ENCODE measurements at regions not wholly inside any gene's neighbourhood (a gene's known extent, or its start where the extent isn't known, plus 50 kb on each side); places are given as distances from the start of the nearest gene placed in this dataset.

DNA sequence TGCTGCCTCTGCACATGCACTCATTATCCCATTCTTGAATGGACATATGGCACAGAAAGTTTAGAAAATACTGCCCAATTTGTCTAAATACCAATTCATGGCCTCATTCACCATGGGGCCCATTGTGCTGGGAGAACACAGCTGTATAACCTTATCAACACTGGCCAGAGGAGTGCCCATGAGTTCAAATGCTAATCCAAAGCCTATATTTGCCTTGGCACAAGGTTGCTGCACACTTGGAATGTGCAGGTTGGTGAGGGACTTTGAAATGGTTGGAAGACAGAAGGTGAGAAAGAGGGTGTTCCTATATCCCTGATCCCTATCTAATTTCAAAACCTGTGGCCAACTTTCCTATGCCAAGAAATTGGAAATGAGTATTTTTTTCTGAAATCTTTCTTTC, 693.9 kb upstream of the ID2 start:
- Histone ChIP-seq H3K4me3 (ENCODE audit: low read length) (no peak overlapping the region), H2AFZ (ENCODE audit: low read depth, low read length) (no peak overlapping the region), H3K9me2 (ENCODE audit: insufficient read depth, low read length) (no peaks in the 10 kb centered on the region), H3K27ac (ENCODE audit: low read length) (no peak overlapping the region), H4K20me1 (ENCODE audit: insufficient read depth) (no peaks in the 10 kb centered on the region), H3K9ac (ENCODE audit: low read length) (no peak overlapping the region), H3K27me3 (ENCODE audit: insufficient read depth, low read depth, low read length) (no peaks in the 10 kb centered on the region), H3K36me3 (ENCODE audit: insufficient read depth, low read length) (no peaks in the 10 kb centered on the region), H3F3A (ENCODE audit: insufficient read depth, low read length, poor library complexity, severe bottlenecking) (no peaks in the 10 kb centered on the region), H3K79me2 (replicated peaks; ENCODE audit: insufficient read depth, low read length) (no peaks in the 10 kb centered on the region), H3K4me2 (ENCODE audit: low read length) (no peak overlapping the region), H3K9me3 (ENCODE audit: low read length) (peaks cover under 1% of the 10 kb centered on the region)
- TF ChIP-seq EP300 (conservative IDR thresholded peaks at IDR 0.05; ENCODE audit: poor library complexity, severe bottlenecking) (no peak), SMC3 (conservative IDR thresholded peaks at IDR 0.05; ENCODE audit: poor library complexity) (no peak)

DNA sequence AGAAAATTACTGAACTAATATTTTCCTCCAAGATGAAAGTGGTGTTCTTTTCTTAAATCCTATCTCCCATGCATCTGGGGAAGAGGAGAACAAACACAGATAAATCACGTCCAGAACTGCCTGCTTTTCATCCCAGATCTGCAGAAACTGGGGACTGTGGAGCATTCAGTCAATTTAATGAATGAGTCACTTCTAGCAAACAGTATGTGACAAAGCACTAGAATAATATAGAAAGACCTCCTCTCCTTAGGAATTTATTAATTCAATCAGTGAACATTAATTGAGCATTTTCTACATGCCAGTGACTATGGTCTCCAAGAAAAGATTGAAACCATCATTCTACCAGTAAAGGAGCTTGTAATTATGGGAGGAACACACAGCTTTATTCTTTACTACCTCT, 693.4 kb upstream of the ID2 start:
- no peaks in the 10 kb centered on the region for H3K27me3 ChIP-seq (ENCODE audit: insufficient read depth, low read depth, low read length)

More for the DNA sequence above, 693.4 kb upstream of the ID2 start:
- H3K9ac ChIP-seq (ENCODE audit: low read length) = no peak overlapping the region
- no peaks in the 10 kb centered on the region for H3F3A ChIP-seq (ENCODE audit: insufficient read depth, low read length, poor library complexity, severe bottlenecking)
- H2AFZ ChIP-seq (ENCODE audit: low read depth, low read length) = no peak overlapping the region
- H3K9me3 ChIP-seq (ENCODE audit: low read length) = no peaks in the 10 kb centered on the region
- no peaks in the 10 kb centered on the region for H4K20me1 ChIP-seq (ENCODE audit: insufficient read depth)
- no peaks in the 10 kb centered on the region for H3K9me2 ChIP-seq (ENCODE audit: insufficient read depth, low read length)
- no peak overlapping the region for H3K4me2 ChIP-seq (ENCODE audit: low read length)
- TF ChIP-seq, protein P1, sequence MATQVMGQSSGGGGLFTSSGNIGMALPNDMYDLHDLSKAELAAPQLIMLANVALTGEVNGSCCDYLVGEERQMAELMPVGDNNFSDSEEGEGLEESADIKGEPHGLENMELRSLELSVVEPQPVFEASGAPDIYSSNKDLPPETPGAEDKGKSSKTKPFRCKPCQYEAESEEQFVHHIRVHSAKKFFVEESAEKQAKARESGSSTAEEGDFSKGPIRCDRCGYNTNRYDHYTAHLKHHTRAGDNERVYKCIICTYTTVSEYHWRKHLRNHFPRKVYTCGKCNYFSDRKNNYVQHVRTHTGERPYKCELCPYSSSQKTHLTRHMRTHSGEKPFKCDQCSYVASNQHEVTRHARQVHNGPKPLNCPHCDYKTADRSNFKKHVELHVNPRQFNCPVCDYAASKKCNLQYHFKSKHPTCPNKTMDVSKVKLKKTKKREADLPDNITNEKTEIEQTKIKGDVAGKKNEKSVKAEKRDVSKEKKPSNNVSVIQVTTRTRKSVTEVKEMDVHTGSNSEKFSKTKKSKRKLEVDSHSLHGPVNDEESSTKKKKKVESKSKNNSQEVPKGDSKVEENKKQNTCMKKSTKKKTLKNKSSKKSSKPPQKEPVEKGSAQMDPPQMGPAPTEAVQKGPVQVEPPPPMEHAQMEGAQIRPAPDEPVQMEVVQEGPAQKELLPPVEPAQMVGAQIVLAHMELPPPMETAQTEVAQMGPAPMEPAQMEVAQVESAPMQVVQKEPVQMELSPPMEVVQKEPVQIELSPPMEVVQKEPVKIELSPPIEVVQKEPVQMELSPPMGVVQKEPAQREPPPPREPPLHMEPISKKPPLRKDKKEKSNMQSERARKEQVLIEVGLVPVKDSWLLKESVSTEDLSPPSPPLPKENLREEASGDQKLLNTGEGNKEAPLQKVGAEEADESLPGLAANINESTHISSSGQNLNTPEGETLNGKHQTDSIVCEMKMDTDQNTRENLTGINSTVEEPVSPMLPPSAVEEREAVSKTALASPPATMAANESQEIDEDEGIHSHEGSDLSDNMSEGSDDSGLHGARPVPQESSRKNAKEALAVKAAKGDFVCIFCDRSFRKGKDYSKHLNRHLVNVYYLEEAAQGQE (IDR thresholded peaks at IDR 0.05; ENCODE audit: borderline replicate concordance) = no peak
- TF ChIP-seq MXI1 (conservative IDR thresholded peaks at IDR 0.05; ENCODE audit: poor library complexity, severe bottlenecking) = no peak
- TF ChIP-seq EP300 (conservative IDR thresholded peaks at IDR 0.05; ENCODE audit: poor library complexity, severe bottlenecking) = no peak
- no peak for TF ChIP-seq POLR2AphosphoS5 (IDR thresholded peaks at IDR 0.05)
- TF ChIP-seq, protein P2, sequence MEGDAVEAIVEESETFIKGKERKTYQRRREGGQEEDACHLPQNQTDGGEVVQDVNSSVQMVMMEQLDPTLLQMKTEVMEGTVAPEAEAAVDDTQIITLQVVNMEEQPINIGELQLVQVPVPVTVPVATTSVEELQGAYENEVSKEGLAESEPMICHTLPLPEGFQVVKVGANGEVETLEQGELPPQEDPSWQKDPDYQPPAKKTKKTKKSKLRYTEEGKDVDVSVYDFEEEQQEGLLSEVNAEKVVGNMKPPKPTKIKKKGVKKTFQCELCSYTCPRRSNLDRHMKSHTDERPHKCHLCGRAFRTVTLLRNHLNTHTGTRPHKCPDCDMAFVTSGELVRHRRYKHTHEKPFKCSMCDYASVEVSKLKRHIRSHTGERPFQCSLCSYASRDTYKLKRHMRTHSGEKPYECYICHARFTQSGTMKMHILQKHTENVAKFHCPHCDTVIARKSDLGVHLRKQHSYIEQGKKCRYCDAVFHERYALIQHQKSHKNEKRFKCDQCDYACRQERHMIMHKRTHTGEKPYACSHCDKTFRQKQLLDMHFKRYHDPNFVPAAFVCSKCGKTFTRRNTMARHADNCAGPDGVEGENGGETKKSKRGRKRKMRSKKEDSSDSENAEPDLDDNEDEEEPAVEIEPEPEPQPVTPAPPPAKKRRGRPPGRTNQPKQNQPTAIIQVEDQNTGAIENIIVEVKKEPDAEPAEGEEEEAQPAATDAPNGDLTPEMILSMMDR (IDR thresholded peaks at IDR 0.05; ENCODE audit: poor library complexity, severe bottlenecking) = no peak
- no peak for TF ChIP-seq RAD21 (conservative IDR thresholded peaks at IDR 0.05)
- no peak for TF ChIP-seq EZH2 (IDR thresholded peaks at IDR 0.05; ENCODE audit: borderline replicate concordance, insufficient read depth, low read length, poor library complexity, severe bottlenecking)
- TF ChIP-seq SMC3 (conservative IDR thresholded peaks at IDR 0.05; ENCODE audit: poor library complexity) = no peak
- H3K27ac ChIP-seq (ENCODE audit: low read length) = no peak overlapping the region
- H3K79me2 ChIP-seq (replicated peaks; ENCODE audit: insufficient read depth, low read length) = no peaks in the 10 kb centered on the region
- no peak overlapping the region for H3K4me3 ChIP-seq (ENCODE audit: low read length)
- no peaks in the 10 kb centered on the region for H3K36me3 ChIP-seq (ENCODE audit: insufficient read depth, low read length)

Data from neural cell (in vitro differentiated cells).